ENCODE measurements at regions not wholly inside any gene's neighbourhood (a gene's known extent, or its start where the extent isn't known, plus 50 kb on each side); places are given as distances from the start of the nearest gene placed in this dataset.

DNA sequence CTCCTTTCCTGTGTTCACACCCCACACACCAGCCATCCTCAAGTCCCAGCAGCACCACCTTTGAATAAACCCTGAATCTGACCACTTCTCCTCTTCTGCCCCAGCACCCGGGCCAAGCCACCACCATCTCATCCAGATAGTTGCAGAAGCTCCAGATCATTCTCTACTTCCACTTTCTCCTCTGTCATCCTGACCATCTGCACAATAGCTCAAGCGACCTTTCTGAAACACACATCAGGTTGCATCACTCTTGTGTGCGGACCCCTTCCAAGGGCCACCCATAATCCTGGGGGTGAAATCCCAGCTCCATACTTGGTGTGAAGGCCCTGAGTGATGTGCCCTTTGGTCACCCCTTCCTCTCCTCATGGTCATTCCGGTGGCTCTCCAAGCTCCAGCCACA, 187.4 kb upstream of the GALNT17 start:
- no peak for TF ChIP-seq POLR2AphosphoS5 (IDR thresholded peaks at IDR 0.05; ENCODE audit: borderline replicate concordance, low read depth, low read length)
- no peak for TF ChIP-seq EZH2 (IDR thresholded peaks at IDR 0.05)
- no peak for TF ChIP-seq FOXP2 (optimal IDR thresholded peaks at IDR 0.05; ENCODE audit: control extremely low read depth, extremely low read length, insufficient read depth)

Data from SK-N-MC (cell line).